ENCODE measurements at regions not wholly inside any gene's neighbourhood (a gene's known extent, or its start where the extent isn't known, plus 50 kb on each side); places are given as distances from the start of the nearest gene placed in this dataset.

- no peaks in the 10 kb centered on the region for H3K36me3 ChIP-seq (ENCODE audit: low read depth, low read length)
- intact Hi-C loops (cut with micrococcal nuclease): no loop called here
- CTCF ChIA-PET: no interaction called here
These were observed 183.2 kb upstream of the SLC39A10 start for GRCh38 chr2:195473862-195474261.

DNA sequence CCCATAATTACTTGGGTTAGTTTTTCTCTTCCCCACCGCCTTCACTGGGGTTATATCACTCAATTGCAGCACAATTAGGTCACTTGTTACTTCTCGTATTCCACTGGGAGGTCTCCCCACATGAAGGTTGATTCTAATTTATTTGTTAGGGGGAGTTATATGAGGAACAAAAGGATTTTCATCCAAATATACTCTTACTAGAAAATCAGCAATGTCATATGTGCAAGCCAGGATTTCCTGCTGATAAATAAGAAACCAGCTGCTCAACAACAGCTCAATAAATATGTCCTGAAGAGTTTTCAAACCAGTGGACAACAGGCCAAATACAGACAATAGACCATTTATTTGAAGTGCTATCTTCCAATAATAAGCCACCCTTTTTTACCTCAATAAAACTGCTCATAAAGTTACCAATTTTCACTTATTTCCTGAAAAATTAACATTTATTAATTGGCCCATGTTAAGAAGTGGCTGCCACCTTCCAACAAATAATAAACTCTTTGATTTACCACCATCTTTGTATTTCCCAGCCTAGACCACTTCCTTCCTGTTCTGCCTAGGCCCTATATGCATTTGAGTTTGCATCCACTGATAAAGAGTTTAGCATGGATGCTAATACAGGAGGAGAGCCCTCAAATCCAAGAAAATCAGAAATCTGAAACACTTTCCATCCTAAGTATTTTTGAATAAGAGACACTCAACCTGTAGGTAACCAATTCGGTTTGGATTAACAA lies 184.4 kb upstream of the SLC39A10 start:
- intact Hi-C loops (cut with micrococcal nuclease): no loop called here
- no peak overlapping the region for H3K27ac ChIP-seq (ENCODE audit: low read length)
- DNase-seq (no peak), ATAC-seq (no peak)
- no peaks in the 10 kb centered on the region for H3K79me2 ChIP-seq (ENCODE audit: low read length)
- no peak overlapping the region for H3K4me3 ChIP-seq (ENCODE audit: low read length)
- no peaks in the 10 kb centered on the region for H3K9me2 ChIP-seq (replicated peaks; ENCODE audit: low read length)
- H3K27me3 ChIP-seq (ENCODE audit: low read length): no peaks in the 10 kb centered on the region
- no peaks in the 10 kb centered on the region for H3K36me3 ChIP-seq (ENCODE audit: low read depth, low read length)
- H3K4me1 ChIP-seq (ENCODE audit: insufficient read depth, low read length): 0 out of 2 replicates have a peak, but pooled peaks cover 2% of the 10 kb centered on the region
- ChIA-PET POLR2A (ENCODE audit: unreplicated experiment) (no interaction called here), CTCF (no interaction called here)
- H2AFZ ChIP-seq (ENCODE audit: low read length): no peak overlapping the region
- TF ChIP-seq EZH2phosphoT487 (IDR thresholded peaks at IDR 0.05; ENCODE audit: borderline replicate concordance, low read length): no peak
- TF ChIP-seq EZH2 (IDR thresholded peaks at IDR 0.05; ENCODE audit: low read length, unreplicated experiment): no peak
- H3F3A ChIP-seq (ENCODE audit: low read length, unreplicated experiment): no peaks in the 10 kb centered on the region
- H3K9me3 ChIP-seq (ENCODE audit: low read length): no peaks in the 10 kb centered on the region
- no peak overlapping the region for H3K9ac ChIP-seq (ENCODE audit: low read length)
- H4K20me1 ChIP-seq (ENCODE audit: low read length): no peaks in the 10 kb centered on the region
- BruUV-seq (replicated peaks): no TSS peak
- H3K4me2 ChIP-seq (ENCODE audit: low read length): no peak overlapping the region

More at GRCh38 chr2:195473862-195474261, 183.2 kb upstream of the SLC39A10 start:
- H3K27ac ChIP-seq (ENCODE audit: low read length): no peak overlapping the region
- H3K4me2 ChIP-seq (ENCODE audit: low read length): no peak overlapping the region
- H3K27me3 ChIP-seq (ENCODE audit: low read length): no peaks in the 10 kb centered on the region
- H3K9ac ChIP-seq (ENCODE audit: low read length): no peak overlapping the region
- POLR2A ChIA-PET (ENCODE audit: unreplicated experiment): no interaction called here
- no peaks in the 10 kb centered on the region for H3F3A ChIP-seq (ENCODE audit: low read length, unreplicated experiment)
- TF ChIP-seq EZH2phosphoT487 (IDR thresholded peaks at IDR 0.05; ENCODE audit: borderline replicate concordance, low read length): no peak
- TF ChIP-seq, protein P1, sequence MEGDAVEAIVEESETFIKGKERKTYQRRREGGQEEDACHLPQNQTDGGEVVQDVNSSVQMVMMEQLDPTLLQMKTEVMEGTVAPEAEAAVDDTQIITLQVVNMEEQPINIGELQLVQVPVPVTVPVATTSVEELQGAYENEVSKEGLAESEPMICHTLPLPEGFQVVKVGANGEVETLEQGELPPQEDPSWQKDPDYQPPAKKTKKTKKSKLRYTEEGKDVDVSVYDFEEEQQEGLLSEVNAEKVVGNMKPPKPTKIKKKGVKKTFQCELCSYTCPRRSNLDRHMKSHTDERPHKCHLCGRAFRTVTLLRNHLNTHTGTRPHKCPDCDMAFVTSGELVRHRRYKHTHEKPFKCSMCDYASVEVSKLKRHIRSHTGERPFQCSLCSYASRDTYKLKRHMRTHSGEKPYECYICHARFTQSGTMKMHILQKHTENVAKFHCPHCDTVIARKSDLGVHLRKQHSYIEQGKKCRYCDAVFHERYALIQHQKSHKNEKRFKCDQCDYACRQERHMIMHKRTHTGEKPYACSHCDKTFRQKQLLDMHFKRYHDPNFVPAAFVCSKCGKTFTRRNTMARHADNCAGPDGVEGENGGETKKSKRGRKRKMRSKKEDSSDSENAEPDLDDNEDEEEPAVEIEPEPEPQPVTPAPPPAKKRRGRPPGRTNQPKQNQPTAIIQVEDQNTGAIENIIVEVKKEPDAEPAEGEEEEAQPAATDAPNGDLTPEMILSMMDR (conservative IDR thresholded peaks at IDR 0.05; ENCODE audit: low read depth, low read length): no peak
- no peak for TF ChIP-seq EZH2 (IDR thresholded peaks at IDR 0.05; ENCODE audit: low read length, unreplicated experiment)
- H3K9me3 ChIP-seq (ENCODE audit: low read length): no peaks in the 10 kb centered on the region
- ATAC-seq: no peak
- no peaks in the 10 kb centered on the region for H4K20me1 ChIP-seq (ENCODE audit: low read length)
- H3K4me3 ChIP-seq (ENCODE audit: low read length): no peak overlapping the region
- no TSS peak for BruUV-seq (replicated peaks)
- H3K9me2 ChIP-seq (replicated peaks; ENCODE audit: low read length): no peaks in the 10 kb centered on the region
- no peaks in the 10 kb centered on the region for H3K79me2 ChIP-seq (ENCODE audit: low read length)
- no peak for DNase-seq
- peaks cover 10% of the 10 kb centered on the region for H3K4me1 ChIP-seq (ENCODE audit: insufficient read depth, low read length)
- H2AFZ ChIP-seq (ENCODE audit: low read length): no peak overlapping the region

DNA sequence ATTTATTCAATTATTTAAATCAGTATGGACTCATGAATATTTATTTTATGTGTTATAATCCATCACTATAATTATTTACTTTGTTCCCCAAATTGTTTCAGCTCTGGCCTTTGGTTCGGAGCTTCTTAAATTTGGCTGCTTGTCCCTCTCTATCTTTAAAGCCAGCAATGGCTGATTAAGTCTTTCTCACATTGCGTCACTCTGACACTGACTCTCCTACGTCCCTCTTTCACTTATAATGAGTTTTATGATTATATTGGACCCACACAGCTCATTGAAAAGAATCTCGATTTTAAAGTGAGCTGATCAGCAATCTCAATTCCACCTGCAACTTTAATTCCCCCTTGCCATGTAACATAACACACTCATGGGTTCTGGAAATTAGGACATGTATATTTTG lies 185.2 kb upstream of the SLC39A10 start:
- BruUV-seq (replicated peaks): no TSS peak
- POLR2A ChIA-PET (ENCODE audit: unreplicated experiment): no interaction called here

More for the DNA sequence above, 185.2 kb upstream of the SLC39A10 start:
- H3K9me2 ChIP-seq (replicated peaks; ENCODE audit: low read length): no peaks in the 10 kb centered on the region
- H3K4me3 ChIP-seq (ENCODE audit: low read length): no peak overlapping the region
- CTCF ChIA-PET: no interaction called here
- DNase-seq (no peak), ATAC-seq (no peak)
- no peak overlapping the region for H3K27ac ChIP-seq (ENCODE audit: low read length)
- H4K20me1 ChIP-seq (ENCODE audit: low read length): no peaks in the 10 kb centered on the region
- H3K9me3 ChIP-seq (ENCODE audit: low read length): no peaks in the 10 kb centered on the region
- no peaks in the 10 kb centered on the region for H3K36me3 ChIP-seq (ENCODE audit: low read depth, low read length)
- no peaks in the 10 kb centered on the region for H3K27me3 ChIP-seq (ENCODE audit: low read length)
- H3K79me2 ChIP-seq (ENCODE audit: low read length): no peaks in the 10 kb centered on the region
- no peaks in the 10 kb centered on the region for H3F3A ChIP-seq (ENCODE audit: low read length, unreplicated experiment)
- no peak overlapping the region for H3K4me2 ChIP-seq (ENCODE audit: low read length)
- H3K9ac ChIP-seq (ENCODE audit: low read length): no peak overlapping the region
- no peaks in the 10 kb centered on the region for H3K4me1 ChIP-seq (ENCODE audit: insufficient read depth, low read length)
- intact Hi-C loops (cut with micrococcal nuclease): no loop called here
- H2AFZ ChIP-seq (ENCODE audit: low read length): no peak overlapping the region
- no peak for TF ChIP-seq EZH2 (IDR thresholded peaks at IDR 0.05; ENCODE audit: low read length, unreplicated experiment)
